ENCODE measurements at regions not wholly inside any gene's neighbourhood (a gene's known extent, or its start where the extent isn't known, plus 50 kb on each side); places are given as distances from the start of the nearest gene placed in this dataset.

GRCh38 chr5:56540266-56540665 is 275.1 kb upstream of the MAP3K1 start:
- no peak for ATAC-seq

DNA sequence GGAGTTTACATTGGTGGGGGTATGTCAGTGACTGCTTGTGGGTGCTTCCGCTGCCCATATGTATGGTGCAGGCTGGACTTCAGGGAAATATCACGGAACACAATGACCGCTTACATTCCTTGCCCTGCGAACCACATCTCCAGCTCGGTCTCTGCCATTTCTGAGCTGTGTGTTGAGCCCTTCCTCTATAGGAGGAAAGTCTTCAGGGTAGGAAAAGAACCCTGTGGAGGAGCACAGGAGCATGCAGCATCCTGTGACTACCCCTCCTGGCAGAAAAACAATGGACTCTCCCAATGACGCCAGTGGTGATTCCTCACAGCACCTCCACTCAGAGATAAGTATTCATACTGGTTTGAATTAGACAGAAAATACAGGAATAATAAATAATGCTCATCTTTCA is 276.8 kb upstream of the MAP3K1 start:
- no peak for ATAC-seq

DNA sequence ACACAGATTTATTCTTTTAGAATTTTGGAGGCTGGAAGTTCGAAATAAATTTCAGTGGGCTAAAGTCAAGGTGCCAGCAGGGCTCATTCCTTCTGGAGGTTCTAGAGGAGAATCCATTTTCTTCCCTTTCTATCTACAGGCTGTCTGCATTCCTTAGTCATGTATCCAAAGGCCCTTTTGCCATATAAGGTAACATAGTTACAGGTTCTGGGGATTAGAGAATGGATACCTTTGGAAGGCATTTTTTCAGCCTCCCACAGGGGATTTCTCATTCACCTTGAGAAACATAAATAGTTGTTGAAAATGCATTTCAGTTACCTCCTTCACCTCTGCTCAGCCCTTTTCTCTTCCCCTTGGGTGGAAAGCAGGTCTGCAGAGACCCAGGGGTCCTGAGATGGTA is 280.0 kb upstream of the MAP3K1 start:
- no peak for ATAC-seq

- peak; percentile 98 for ATAC-seq
These were observed 281.1 kb upstream of the MAP3K1 start for GRCh38 chr5:56534102-56534829.

DNA sequence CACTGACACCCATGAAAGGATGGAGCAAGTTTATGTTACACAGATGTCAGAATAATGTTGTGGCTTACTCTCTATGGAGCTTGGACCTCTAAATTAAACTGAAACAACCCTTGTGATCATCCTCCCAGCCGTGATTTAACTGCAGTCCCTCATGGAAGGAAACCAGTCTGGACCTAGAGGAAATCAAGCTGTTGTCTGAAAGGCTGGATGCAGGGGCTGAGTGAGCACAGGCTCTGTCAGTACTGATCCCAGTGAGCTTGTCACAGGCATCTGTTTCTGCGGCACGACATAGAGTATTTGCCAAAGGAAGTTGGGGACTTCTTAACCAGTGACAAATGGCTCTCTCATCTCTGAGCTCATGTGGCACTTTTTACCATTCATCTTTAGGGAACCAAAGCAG is 282.9 kb upstream of the MAP3K1 start:
- ATAC-seq = no peak

DNA sequence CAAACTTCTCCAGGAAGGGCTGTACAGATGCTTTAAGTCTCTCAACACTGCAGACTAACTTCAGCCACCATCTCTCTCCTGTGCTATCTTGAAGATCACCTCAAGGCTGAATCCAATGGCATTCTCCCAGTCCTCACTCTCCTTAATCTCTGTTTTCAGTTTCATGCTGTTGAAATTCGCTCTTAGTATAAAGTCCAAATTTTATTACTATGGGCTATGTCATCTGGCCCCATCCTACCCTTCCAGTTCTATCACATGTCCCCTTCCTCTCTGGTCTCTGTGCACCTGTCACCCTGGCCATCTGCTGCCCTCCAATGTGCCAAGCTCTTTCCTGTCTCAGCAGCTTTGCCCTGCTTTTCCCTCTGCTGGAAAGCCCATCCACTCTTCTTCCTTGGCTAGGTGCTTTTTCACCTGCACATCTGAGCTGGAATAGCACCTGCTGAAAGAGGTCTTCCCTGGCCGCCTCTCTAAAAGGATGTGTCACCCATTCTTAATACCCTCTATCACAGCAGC is 284.7 kb upstream of the MAP3K1 start:
- ATAC-seq = no peak

DNA sequence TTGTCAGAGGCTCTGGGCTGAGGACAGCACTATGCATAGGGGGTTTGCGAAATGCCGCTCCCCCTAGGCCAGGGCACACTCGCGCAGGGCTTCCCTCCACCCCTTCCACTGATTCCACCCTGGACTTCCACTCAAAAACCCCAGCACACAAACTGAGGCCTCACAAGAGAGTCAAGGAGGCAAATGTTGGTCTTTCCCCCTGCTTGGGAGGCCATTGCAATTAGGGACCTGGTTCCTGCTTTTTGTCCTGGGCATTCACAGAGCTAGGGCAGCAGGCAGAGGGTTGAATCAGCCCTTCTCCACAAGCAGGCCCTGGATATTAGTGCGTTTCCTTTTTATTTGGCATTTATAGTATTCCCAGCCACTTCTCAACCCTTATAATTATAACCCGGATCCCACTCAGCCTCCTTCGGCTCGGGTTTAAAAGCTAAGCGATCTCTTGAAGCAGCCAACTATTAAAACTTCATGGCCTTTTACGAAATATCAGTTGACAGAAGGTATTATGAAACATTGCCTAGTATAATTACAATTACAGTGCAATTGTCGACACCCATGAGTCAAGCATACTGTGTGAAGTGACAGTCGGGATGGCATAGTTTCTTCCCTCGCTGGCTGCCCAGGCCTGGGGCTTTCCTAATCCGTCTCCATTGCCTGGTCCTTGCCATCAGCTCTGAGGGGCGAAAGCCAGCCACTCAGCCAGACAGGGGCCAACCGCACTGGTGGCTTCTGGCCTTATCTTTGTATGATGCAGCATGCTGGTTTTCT is 285.5 kb upstream of the MAP3K1 start:
- ATAC-seq = no peak

DNA sequence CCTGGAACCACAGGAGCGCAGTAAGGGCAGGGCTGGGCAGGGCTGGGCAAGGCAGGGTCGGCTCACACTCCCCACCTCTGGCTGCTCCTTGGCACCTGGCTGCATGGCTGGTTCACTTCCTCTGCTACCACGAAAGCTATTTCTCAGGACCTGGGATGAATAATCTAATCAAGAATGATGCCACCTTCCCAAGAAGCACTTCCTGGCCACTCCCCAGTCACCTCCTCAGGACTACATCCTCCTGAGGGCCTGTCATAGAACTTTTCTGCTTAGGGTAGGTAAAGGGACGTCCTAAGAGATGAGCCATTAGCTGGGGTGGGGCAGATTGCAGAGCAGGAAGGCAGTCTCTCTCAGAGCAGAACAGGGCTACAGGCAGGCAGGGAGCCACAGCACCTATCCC is 288.2 kb upstream of the MAP3K1 start:
- ATAC-seq = peak; percentile 97

GRCh38 chr5:56525113-56525512 is 290.2 kb upstream of the MAP3K1 start:
- ATAC-seq = peak; percentile 37

DNA sequence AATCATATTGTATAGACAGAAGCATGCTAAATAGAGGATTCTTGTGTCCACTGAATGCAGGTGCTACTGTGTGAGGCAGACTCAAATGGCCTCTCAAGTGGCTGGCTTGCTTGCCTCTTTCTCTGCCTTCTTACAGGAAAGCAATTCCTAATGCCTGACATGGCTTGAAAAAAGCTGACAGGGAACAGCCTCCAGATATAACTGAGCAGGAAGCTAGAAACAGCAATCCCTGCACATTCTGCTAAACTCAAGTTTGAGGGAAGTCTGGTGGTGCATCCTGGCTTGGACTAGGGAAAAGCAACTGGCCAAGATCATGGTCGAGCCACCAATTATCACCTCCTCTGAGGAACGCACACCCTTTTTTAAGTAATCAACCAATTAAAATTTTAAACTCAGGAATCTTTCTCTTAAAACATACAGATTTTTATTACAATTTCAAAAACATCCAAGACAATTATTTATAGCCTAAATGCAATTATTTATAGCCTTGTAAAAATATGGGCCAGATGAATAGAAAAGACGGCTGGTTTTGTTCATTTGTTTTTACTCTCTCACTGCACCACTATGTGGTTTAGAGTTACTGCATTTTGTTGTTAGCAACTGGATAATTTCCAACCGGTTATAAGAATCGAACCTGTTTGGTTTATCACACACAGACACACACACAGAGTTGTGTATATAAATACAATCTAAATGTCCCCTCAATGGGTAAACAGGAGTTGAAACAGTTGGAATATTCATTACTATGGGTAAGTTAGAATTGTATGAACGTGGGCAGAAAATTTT is 290.9 kb upstream of the ANKRD55 start:
- ATAC-seq = no peak

DNA sequence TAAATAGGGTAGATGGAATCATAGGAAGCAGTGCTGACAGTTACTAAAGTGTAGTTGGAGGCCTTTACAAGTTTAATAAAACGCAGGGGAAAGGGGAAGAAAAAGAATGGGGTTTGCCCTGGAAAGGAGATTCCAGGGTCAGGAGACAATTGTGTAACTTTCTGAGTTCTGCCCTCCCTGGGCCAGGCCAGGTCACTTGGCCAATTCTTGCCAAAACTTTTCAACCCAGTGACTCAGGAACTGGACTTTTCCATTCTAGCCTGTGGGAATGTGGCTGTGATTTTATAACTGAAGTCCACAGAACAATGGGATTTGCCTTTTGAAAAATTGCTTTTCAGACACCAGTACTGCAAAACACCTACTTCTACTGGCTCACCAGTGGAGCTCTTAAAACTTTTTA is 289.8 kb upstream of the ANKRD55 start:
- no peak for ATAC-seq

- ATAC-seq = no peak
These were observed 289.0 kb upstream of the ANKRD55 start for GRCh38 chr5:56522169-56522568.

DNA sequence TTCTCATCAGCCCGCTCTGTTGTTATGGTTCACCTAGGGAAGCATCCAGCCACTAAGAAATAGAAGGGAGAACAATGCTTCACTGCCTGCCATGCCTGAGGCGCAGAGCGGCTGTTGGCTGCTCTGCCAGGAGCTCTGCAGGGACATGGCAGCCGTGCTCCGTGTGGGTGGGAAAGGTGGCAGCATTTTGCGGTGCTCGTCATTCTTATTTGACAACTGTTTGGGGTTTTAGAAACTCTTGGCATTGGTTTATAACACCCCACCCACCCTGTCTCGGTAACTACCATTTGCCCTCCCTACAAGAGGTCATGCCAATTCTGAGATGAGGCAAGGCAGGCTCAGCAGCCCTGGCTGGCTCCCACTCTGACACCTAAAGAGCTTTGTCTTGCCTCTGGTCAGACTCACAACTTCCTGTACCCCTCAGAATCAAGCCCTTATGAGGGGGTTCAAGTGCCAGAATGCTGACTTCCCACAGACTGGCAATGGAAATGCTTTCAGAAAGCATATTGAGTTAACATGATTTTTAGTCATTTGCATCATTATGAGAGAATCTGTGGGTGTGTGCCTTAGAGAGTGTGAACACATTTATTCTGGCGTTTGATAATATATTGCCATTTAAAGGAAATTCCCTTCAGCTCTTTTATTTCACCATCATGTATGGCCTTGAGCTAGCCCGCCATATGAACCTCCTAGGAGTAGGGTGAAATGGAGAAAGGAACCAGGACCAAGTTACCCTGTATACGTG is 288.0 kb upstream of the ANKRD55 start:
- peak; percentile 51 for ATAC-seq

- ATAC-seq = no peak
These were observed 285.7 kb upstream of the ANKRD55 start for GRCh38 chr5:56518820-56519219.

DNA sequence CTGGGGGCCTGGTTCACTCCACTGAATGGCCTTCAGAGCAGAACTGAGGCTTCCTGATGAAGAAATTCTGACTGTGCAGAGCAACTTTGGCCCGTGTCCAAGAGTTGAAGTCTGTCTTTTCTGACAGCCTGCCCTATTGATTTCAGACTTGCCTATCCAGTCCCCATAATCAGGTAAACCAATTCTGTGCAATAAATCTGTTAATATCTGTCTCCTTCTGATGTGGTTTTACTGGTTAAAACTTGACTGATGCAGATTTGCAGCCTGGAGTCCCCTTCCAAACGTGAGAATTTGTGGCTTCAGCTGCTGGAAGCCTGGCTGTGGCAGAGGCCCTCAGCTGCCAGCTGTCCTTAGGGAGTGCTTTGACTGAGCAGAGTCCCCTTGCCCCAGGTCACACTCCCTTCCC is 283.9 kb upstream of the ANKRD55 start:
- peak; percentile 36 for ATAC-seq

- ATAC-seq = no peak
These were observed 283.3 kb upstream of the ANKRD55 start for GRCh38 chr5:56516441-56516840.

DNA sequence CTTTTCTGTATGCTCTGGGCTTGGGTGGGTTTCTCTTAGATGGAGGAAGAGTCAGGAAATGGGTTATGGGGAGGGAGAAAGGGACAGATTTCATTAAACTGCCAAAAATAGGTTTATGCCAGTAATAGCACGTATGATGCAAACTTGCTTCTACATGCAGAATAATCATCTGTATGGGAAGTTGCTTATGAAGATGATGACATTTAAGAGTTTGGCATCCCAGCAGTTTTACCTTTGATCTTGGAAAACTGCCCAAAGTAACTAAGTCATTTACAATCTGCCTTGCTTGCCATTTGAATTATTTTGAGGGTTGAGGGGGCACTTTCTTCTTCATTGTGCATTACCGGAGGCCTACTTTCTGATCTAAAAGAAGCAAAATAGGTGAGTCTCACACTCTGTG is 282.9 kb upstream of the ANKRD55 start:
- peak; percentile 44 for ATAC-seq

DNA sequence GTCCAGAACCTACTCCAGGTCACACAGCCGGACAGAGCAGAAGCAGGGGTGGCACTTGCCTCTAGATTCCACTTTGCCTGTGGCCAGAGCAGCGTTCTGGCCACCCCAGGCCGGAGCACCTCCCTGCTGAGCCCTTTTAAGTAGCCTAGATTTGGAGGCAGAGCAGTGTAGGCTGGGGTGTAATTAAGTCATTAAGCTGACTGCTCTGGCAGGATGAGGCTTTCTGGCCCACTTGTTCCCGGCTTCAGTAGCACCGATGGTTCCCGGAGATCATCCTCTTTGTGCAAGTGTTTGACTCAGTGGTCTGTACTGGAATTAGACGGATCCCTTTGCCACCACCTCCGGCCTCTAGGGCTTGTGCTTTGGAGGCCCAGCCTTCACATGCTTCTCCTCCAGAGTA is 281.9 kb upstream of the ANKRD55 start:
- no peak for ATAC-seq

DNA sequence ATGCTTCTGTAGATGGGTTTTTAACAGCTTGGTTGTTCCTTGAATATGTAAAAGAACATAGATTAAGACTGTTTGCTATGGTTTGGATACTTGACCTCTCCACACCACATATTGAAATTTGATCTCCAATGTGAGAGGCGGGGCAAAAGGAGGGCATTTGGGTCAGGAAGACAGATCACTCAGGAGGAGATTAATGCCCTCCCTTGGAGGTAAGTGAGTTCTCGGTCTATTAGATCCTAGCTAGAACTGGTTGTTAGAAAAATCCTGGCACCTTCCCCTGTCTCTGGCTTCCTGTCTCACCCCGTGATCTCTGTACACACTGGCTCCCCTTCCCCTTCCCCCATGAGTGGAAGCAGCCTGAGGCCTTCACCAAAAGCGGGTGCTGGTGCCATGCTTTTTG is 281.1 kb upstream of the ANKRD55 start:
- ATAC-seq = no peak

GRCh38 chr5:56513141-56513540 is 280.0 kb upstream of the ANKRD55 start:
- ATAC-seq = no peak

DNA sequence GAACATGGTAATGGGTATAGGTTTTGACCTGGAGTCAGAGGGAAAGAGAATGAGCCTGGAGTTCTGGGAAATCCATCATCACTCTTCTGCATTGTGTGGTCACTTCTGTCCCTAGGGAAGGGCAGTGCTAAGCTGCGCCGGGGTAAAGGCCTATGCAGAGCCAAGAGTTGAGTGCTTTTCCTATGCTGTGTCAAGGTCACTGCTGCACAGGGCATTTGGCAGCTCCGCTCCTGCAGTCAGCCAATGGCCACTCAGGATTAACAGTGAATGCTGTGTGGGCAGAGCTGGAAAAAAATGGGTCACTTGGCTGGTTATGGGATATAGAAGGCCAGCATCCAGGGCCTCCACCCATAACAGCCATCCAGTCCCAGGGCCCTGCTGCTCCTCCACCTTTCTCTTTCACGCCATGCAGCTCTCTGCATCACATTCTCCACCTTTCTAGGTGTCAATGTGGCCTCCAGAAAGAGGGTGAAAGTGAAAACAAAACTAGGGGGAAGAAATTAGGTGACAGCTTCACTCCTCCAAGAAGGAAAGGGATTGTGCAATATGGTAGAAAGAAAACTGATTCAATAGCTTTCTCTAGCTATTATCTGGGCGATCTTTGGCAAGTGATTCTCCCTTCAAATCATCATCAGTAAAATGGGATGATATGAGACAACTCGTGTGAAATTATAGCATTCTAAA is 279.3 kb upstream of the ANKRD55 start:
- ATAC-seq = peak; percentile 21

DNA sequence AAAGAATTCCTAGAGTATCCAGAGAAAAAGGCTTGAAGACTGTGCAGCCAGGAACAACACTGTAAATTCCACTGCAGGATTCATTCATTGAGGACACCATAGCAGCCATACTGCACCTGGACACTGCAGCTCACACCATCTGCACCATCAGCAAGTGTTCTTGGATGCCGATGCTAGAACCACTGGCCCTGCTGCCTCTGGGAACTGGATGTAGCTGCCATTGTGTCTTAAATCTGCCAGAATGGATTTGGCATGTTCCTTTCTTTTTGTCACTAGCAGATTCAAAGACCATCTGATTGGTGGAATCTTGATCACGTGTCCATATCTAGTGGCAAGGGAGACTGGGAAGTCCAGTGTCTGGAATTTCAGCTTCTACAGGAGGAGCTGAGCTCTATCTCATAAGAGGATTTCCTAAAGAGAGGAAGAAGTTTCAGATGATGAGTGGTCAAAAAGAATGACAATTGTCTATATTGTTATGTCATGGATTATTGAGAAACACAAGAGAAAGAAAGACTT is 278.3 kb upstream of the ANKRD55 start:
- no peak for ATAC-seq

Data from esophagus mucosa (tissue), 1 donor.